Thymus (tissue), 11 donors: ENCODE measurements at regions not wholly inside any gene's neighbourhood (a gene's known extent, or its start where the extent isn't known, plus 50 kb on each side); places are given as distances from the start of the nearest gene placed in this dataset.
"Not testable (repeated sequence)": the region's sequence is repeated elsewhere in the genome, so short reads cannot be mapped to it uniquely, and the experiment has no call there.

Experiments
- DNase-seq, 9 donors: peaks; one replicate each; pipeline ENCODE4 v3.0.0-alpha.2; 2013; ENCODE audit warnings: low spot score in 9 of 9, low read depth in 6 of 9, missing footprints in 1 of 9
- H3K27ac ChIP-seq, 2 donors: one replicate each; pipeline ENCODE4 v1.5.1; 2013; ENCODE audit warnings: control low read depth in 1 of 2, low read depth in 1 of 2, low read length in 1 of 2, mild to moderate bottlenecking in 1 of 2, moderate library complexity in 1 of 2
- H3K27me3 ChIP-seq, 2 donors: one replicate each; pipeline ENCODE4 v1.5.1; 2013; ENCODE audit warnings: low read length in 1 of 2; ENCODE audit not compliant: control insufficient read depth in 2 of 2, insufficient read depth in 1 of 2
- H3K36me3 ChIP-seq, 2 donors: one replicate each; pipeline ENCODE4 v1.5.1; 2013; ENCODE audit warnings: low read length in 1 of 2, mild to moderate bottlenecking in 1 of 2, moderate library complexity in 1 of 2; ENCODE audit not compliant: control insufficient read depth in 2 of 2, insufficient read depth in 2 of 2
- H3K4me1 ChIP-seq, 2 donors: one replicate each; pipeline ENCODE4 v1.5.1; 2013; ENCODE audit warnings: low read length in 2 of 2; ENCODE audit not compliant: control insufficient read depth in 2 of 2, insufficient read depth in 2 of 2
- H3K4me3 ChIP-seq, 2 donors: one replicate each; pipeline ENCODE4 v1.5.1; 2013; ENCODE audit warnings: low read length in 2 of 2, control low read depth in 1 of 2, mild to moderate bottlenecking in 1 of 2
- H3K9me3 ChIP-seq, 2 donors: one replicate each; pipeline ENCODE4 v1.5.1; 2013; ENCODE audit warnings: low read length in 1 of 2, mild to moderate bottlenecking in 1 of 2; ENCODE audit not compliant: control insufficient read depth in 2 of 2, insufficient read depth in 1 of 2
- WGBS: extraction: QIAGEN DNeasy Blood & Tissue Kit; methylation state at CpG from one replicate; pipeline ENCODE4 v1.1.7; 2013; 5-methylcytosine and 5-hydroxymethylcytosine counted together
- donor health status: healthy.

DNA sequence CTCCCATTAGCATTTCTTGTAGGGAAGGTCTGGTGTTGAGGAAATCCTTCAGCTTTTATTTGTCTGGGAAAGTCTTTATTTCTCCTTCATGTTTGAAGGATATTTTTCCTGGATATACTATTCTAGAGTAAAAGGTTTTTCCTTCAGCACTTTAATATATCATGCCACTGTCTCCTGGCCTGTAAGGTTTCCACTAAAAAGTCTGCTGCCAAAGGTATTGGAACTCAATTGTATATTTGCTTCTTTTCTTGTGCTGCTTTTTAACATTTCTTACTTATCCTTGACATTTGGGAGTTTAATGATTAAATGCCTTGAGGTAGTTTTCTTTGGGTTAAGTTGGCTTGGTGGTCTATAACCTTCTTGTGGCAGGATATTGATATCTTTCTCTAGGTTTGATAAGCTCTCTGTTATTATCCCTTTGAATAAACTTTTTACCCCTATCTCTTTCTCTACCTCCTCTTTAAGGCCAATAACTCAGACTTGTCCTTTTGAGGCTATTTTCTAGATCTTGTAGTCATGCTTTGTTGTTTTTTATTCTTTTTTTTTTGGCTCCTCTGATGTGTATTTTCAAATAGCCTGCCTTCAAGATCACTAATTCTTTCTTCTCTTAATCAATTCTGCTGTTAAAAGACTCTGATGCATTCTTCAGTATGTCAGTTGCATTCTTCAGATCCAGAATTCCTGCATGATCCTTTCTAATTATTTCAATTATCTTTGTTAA lies 225.0 kb upstream of the ZNF217 start:
- H3K27ac ChIP-seq = no peak overlapping the region
- no peak for DNase-seq
- H3K4me3 ChIP-seq = no peak overlapping the region
- no peaks in the 10 kb centered on the region for H3K9me3 ChIP-seq
- no peaks in the 10 kb centered on the region for H3K27me3 ChIP-seq
- no peaks in the 10 kb centered on the region for H3K4me1 ChIP-seq
- no peaks in the 10 kb centered on the region for H3K36me3 ChIP-seq

DNA sequence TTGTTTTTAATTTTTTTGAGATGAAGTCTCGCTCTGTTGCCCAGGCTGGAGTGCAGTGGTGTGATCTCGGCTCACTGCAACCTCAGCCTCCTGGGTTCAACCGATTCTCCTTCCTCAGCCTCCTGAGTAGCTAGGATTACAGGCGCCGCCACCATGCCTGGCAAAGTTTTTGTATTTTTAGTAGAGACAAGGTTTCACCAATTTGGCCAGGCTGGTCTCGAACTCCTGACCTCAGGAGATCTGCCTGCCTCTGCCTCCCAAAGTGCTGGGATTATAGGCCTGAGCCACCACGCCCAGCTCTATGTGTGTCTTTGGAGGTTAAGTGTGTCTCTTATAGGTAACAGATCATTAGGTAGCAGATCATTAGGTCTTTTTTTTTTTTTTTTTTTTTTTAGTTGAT lies 223.9 kb upstream of the ZNF217 start:
- not testable (repeated sequence) for DNase-seq, H3K9me3 ChIP-seq, H3K36me3 ChIP-seq, H3K4me3 ChIP-seq, H3K4me1 ChIP-seq, H3K27ac ChIP-seq, H3K27me3 ChIP-seq
- WGBS = 99% methylated on average over 7 of the region's 7 CpGs

DNA sequence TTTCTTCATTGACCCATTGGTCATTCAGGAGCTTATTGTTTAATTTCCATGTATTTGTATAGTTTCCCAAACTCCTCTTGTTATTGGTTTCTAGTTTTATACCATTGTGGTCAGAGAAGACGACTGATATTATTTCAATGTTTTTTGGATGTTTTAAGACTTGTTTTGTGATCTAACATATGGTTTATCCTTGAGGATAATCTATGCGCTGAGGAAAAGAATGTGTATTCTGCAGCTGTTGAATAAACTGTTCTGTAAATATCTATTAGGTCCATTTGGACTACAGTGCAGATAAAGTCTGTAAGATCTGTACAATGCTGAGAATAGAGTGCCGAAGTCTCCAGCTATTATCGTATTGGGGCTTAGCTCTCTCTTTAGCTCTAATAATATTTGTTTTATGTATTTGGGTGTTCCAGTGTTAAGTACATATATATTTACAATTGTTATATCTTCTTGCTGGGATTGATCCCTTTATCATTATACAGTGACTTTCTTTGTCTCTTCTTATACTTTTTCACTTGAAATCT lies 223.3 kb upstream of the ZNF217 start:
- Histone ChIP-seq H3K9me3 (no peaks in the 10 kb centered on the region), H3K4me1 (no peaks in the 10 kb centered on the region), H3K27me3 (no peaks in the 10 kb centered on the region), H3K27ac (no peak overlapping the region), H3K36me3 (no peaks in the 10 kb centered on the region), H3K4me3 (no peak overlapping the region)
- DNase-seq = no peak
- 98% methylated on average over 4 of the region's 4 CpGs for WGBS

DNA sequence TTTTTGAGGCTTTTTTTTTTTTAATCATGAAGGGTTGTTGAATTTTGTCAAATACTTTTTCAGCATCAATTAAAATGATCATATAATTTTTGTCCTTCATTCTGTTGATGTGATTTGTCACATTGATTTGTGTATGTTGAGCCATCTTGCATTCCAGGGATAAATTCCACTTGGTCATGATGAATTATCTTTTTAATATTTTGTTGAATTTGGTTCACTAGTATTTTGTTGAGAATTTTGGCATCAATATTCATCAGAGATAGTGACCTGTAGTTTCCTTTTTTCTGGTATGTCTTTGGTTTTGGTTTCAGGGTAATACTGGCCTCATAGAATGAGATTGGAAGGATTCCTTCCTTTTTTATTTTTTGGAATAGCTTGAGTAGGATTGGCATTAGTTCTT lies 221.9 kb upstream of the ZNF217 start:
- Histone ChIP-seq H3K9me3 (no peaks in the 10 kb centered on the region), H3K4me3 (no peak overlapping the region), H3K4me1 (no peaks in the 10 kb centered on the region), H3K36me3 (no peaks in the 10 kb centered on the region), H3K27ac (no peak overlapping the region), H3K27me3 (no peaks in the 10 kb centered on the region)
- no peak for DNase-seq

DNA sequence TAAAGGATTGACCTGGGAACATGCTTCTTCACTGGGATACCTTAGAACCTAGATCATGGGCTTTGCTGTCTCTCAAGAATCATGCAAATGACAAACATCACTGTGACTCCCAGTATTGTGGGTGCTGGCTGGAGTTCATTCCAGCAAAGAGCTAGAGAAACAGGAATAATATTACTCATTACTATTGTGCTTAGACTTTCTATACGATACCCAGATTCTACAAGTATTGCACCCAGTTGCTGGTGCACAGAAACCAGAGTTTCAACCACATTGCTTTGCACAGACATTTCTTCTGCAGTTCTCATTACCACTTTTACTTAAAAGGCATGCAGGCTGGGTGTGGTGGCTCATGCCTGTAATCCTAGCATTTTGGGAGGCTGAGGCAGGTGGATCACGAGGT lies 220.4 kb upstream of the ZNF217 start:
- Histone ChIP-seq H3K9me3 (no peaks in the 10 kb centered on the region), H3K27ac (no peak overlapping the region), H3K4me1 (no peaks in the 10 kb centered on the region), H3K4me3 (no peak overlapping the region), H3K36me3 (no peaks in the 10 kb centered on the region), H3K27me3 (no peaks in the 10 kb centered on the region)
- WGBS = 95% methylated on average over 2 of the region's 2 CpGs
- no peak for DNase-seq

DNA sequence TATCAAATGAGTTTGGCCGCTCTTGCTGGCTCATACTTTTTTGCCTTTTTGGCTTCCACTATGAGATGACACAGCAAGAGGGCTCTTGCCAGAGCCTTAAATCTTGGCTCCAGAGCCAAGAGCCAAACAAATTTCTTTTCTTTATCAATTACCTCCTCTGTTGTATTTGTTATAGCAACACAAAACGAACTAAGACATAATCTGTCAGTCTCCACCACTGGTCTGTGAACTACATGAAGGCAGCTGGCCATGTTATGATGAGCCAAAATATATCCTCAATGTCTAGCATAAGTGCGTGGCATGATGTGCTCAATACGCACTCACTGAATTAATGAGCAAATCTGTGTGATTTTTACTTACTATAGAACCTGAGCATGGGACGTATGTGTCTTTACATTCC lies 220.0 kb upstream of the ZNF217 start:
- WGBS = 98% methylated on average over 5 of the region's 5 CpGs
- Histone ChIP-seq H3K9me3 (no peaks in the 10 kb centered on the region), H3K27me3 (no peaks in the 10 kb centered on the region), H3K4me3 (no peak overlapping the region), H3K4me1 (no peaks in the 10 kb centered on the region), H3K36me3 (no peaks in the 10 kb centered on the region), H3K27ac (no peak overlapping the region)
- DNase-seq = no peak

- DNase-seq = no peak
- H3K4me1 ChIP-seq = no peaks in the 10 kb centered on the region
- H3K27ac ChIP-seq = no peak overlapping the region
- H3K4me3 ChIP-seq = no peak overlapping the region
- H3K9me3 ChIP-seq = no peaks in the 10 kb centered on the region
- no peaks in the 10 kb centered on the region for H3K27me3 ChIP-seq
- no peaks in the 10 kb centered on the region for H3K36me3 ChIP-seq
Observed at GRCh38 chr20:53811577-53811976, 217.9 kb upstream of the ZNF217 start.

DNA sequence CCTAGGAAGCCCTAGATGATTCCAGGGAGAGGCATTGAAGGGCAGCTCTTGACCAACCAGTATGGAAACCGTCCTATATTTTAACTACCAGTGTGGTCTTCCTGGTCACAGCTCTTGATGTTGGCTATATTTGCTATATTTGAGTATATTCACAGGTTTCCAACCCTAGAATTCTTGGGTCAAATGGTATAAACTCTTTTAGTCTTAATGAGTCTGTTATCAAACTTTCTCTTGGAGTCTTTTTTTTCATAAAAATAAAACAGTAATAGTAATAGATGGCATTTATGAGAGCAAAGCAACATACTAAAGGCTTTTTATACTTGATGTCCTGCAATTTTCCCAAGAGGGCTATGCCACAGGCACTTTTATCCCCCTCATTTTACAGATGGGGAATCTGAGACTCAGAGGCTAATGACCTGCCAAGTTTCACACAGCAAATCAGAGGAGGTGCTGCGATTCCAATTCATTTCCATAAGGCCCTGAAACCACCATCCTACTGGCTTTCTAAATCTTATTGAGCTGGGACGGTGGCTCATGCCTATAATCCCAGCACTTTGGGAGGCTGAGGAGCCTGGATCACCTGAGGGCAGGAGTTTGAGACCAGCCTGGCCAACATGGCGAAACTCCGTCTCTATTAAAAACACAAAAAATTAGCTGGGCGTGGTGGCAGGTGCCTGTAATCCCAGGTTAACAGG lies 217.2 kb upstream of the ZNF217 start:
- Histone ChIP-seq H3K4me1 (no peaks in the 10 kb centered on the region), H3K27me3 (no peaks in the 10 kb centered on the region), H3K4me3 (no peak overlapping the region), H3K27ac (no peak overlapping the region), H3K9me3 (no peaks in the 10 kb centered on the region), H3K36me3 (no peaks in the 10 kb centered on the region)
- 91% methylated on average over 6 of the region's 6 CpGs for WGBS
- no peak for DNase-seq

DNA sequence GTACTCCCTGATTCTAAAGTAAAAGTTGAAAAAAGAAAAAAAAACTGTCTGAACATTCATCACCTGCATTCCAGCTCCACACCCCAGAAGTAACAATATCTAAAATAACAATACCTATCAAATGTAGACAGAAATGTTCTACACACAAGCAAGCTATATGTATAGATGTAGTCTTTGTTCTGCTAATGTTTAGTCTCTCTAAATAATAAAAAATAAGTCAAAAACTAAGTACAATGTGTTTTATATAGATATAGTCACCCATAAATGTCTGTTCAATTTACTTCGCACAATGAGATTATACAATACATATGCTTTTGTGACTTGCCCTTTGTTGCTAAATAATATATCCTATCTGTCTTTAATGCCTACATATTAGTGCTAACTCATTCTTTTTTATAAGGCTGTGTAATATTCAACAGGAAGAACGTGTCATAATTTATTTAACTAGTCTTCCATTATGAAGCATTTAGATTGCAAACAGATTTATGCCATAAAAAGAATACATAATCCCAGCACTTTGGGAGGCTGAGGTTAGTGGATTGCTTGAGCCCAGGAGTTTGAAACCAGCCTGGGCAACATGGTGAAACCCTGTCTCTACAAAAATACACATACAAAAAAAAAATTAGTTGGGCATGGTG lies 216.2 kb upstream of the ZNF217 start:
- 96% methylated on average over 2 of the region's 2 CpGs for WGBS
- Histone ChIP-seq H3K4me1 (no peaks in the 10 kb centered on the region), H3K27me3 (no peaks in the 10 kb centered on the region)

More for the DNA sequence above, 216.2 kb upstream of the ZNF217 start:
- Histone ChIP-seq H3K36me3 (no peaks in the 10 kb centered on the region), H3K9me3 (no peaks in the 10 kb centered on the region), H3K27ac (no peak overlapping the region), H3K4me3 (no peak overlapping the region)
- no peak for DNase-seq
